ENCODE measurements at regions not wholly inside any gene's neighbourhood (a gene's known extent, or its start where the extent isn't known, plus 50 kb on each side); places are given as distances from the start of the nearest gene placed in this dataset.
"Not testable (repeated sequence)": the region's sequence is repeated elsewhere in the genome, so short reads cannot be mapped to it uniquely, and the experiment has no call there.

GRCh38 chr16:60541535-60541934 is 1494.7 kb downstream of the CDH8 start:
- intact Hi-C loops (cut with DNase I): no loop called here
- no peak for DNase-seq

GRCh38 chr16:60510941-60511340 is 1525.3 kb downstream of the CDH8 start:
- intact Hi-C loops (cut with DNase I): no loop called here

GRCh38 chr16:60510208-60510607 is 1526.0 kb downstream of the CDH8 start:
- no peak for DNase-seq
- intact Hi-C loops (cut with DNase I): no loop called here

More at GRCh38 chr16:60510941-60511340, 1525.3 kb downstream of the CDH8 start:
- no peak for DNase-seq

- intact Hi-C loops (cut with DNase I): no loop called here
- no peak for DNase-seq
Measured at GRCh38 chr16:60491273-60491672, 1545.0 kb downstream of the CDH8 start.

- intact Hi-C loops (cut with DNase I): no loop called here
- no peak for DNase-seq
Measured at GRCh38 chr16:60485872-60486489, 1550.3 kb downstream of the CDH8 start.

GRCh38 chr16:60484901-60485300 is 1551.3 kb downstream of the CDH8 start:
- intact Hi-C loops (cut with DNase I): no loop called here
- no peak for DNase-seq

- intact Hi-C loops (cut with DNase I): no loop called here
- DNase-seq: no peak
Measured at GRCh38 chr16:60481591-60481990, 1554.6 kb downstream of the CDH8 start.

GRCh38 chr16:60478810-60479209 is 1557.4 kb downstream of the CDH8 start:
- no peak for DNase-seq
- intact Hi-C loops (cut with DNase I): no loop called here

- DNase-seq: no peak
Measured at GRCh38 chr16:60463986-60464385, 1572.3 kb downstream of the CDH8 start.

GRCh38 chr16:60459463-60459862 is 1576.8 kb downstream of the CDH8 start:
- intact Hi-C loops (cut with DNase I): no loop called here
- DNase-seq: no peak

More at GRCh38 chr16:60463986-60464385, 1572.3 kb downstream of the CDH8 start:
- intact Hi-C loops (cut with DNase I): no loop called here

GRCh38 chr16:60458255-60458654 is 1578.0 kb downstream of the CDH8 start:
- intact Hi-C loops (cut with DNase I): no loop called here
- no peak for DNase-seq

- intact Hi-C loops (cut with DNase I): no loop called here
Measured at GRCh38 chr16:60452646-60453045, 1583.6 kb downstream of the CDH8 start.

GRCh38 chr16:60438894-60439293 is 1597.3 kb downstream of the CDH8 start:
- DNase-seq: no peak
- intact Hi-C loops (cut with DNase I): no loop called here

More at GRCh38 chr16:60452646-60453045, 1583.6 kb downstream of the CDH8 start:
- DNase-seq: no peak

- DNase-seq: no peak
- intact Hi-C loops (cut with DNase I): no loop called here
Measured at GRCh38 chr16:60432472-60432871, 1603.8 kb downstream of the CDH8 start.

GRCh38 chr16:60419859-60420258 is 1616.4 kb downstream of the CDH8 start:
- DNase-seq: no peak
- intact Hi-C loops (cut with DNase I): no loop called here

- intact Hi-C loops (cut with DNase I): no loop called here
- no peak for DNase-seq
Measured at GRCh38 chr16:60414613-60415012, 1621.6 kb downstream of the CDH8 start.

- intact Hi-C loops (cut with DNase I): no loop called here
- DNase-seq: no peak
Measured at GRCh38 chr16:60413969-60414368, 1622.3 kb downstream of the CDH8 start.

- no peak for DNase-seq
- intact Hi-C loops (cut with DNase I): no loop called here
Measured at GRCh38 chr16:60407606-60408005, 1628.6 kb downstream of the CDH8 start.

- DNase-seq: no peak
- intact Hi-C loops (cut with DNase I): no loop called here
Measured at GRCh38 chr16:60407034-60407433, 1629.2 kb downstream of the CDH8 start.

- intact Hi-C loops (cut with DNase I): no loop called here
- DNase-seq: no peak
Measured at GRCh38 chr16:60405286-60405685, 1631.0 kb downstream of the CDH8 start.

- no peak for DNase-seq
- intact Hi-C loops (cut with DNase I): no loop called here
Measured at GRCh38 chr16:60404401-60404800, 1631.8 kb downstream of the CDH8 start.

- DNase-seq: not testable (repeated sequence)
Measured at GRCh38 chr16:60402941-60403340, 1633.3 kb downstream of the CDH8 start.

More at GRCh38 chr16:60402941-60403340, 1633.3 kb downstream of the CDH8 start:
- intact Hi-C loops (cut with DNase I): not testable (repeated sequence)

Measured in head of caudate nucleus (tissue), 42 donors.